ENCODE measurements at regions not wholly inside any gene's neighbourhood (a gene's known extent, or its start where the extent isn't known, plus 50 kb on each side); places are given as distances from the start of the nearest gene placed in this dataset.

DNA sequence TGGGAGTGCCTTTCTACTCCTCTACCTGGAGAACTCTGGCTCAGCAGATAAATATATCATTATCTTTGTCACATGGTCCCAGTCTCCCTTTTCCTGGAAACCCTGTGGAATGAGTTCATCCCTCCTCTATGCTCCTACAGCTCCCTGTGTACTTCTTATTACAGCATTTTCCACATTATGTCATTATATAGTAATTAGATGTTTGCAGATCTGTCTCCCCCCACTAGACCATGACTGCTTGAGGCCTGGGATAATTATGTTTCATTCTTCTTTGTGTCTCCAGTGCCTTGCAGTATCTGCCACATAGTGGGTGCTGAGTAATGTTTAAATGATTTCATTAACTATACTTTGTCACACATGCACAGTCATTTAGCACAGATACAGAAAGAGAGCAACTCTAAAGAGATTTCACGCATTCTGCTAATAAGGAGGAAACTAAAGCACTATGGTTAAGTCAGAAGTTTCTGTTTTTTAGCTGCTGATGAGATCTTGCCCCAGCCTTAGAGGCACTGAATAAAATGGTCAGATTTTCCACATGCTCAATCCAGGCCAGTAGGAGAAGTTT is 66.1 kb upstream of the DIAPH3 start:
- Histone ChIP-seq H3K4me3 (ENCODE audit: low read depth, low read length) (no peak overlapping the region), H3K27ac (ENCODE audit: extremely low read depth, low read depth, low read length) (no peak overlapping the region), H3K9me3 (ENCODE audit: control insufficient read depth, insufficient read depth, low read depth, low read length) (no peaks in the 10 kb centered on the region), H3K36me3 (ENCODE audit: control insufficient read depth in 2 of 2, insufficient read depth in 1 of 2, low read length in 2 of 2) (no peaks in the 10 kb centered on the region), H3K4me1 (ENCODE audit: control insufficient read depth, insufficient read depth, low read length) (no peaks in the 10 kb centered on the region)
- TF ChIP-seq GLIS1 (tag by site-specific recombination; IDR thresholded peaks at IDR 0.05) (peak; percentile 74), ZBTB21 (tag by site-specific recombination; IDR thresholded peaks at IDR 0.05) (0 out of 2 replicates have a peak, but pooled peaks have one; percentile 11), ZNF629 (tag by site-specific recombination; IDR thresholded peaks at IDR 0.05) (0 out of 2 replicates have a peak, but pooled peaks have one; percentile 35), ZNF274 (IDR thresholded peaks at IDR 0.05; ENCODE audit: low read length) (no peak), ZNF274 (tag by site-specific recombination; IDR thresholded peaks at IDR 0.05; ENCODE audit: borderline replicate concordance) (no peak), ZNF114 (tag by site-specific recombination; IDR thresholded peaks at IDR 0.05) (no peak), ZFP37 (tag by site-specific recombination; IDR thresholded peaks at IDR 0.05) (peak; percentile 21; the same call in 1 of the 2 replicates), OSR2 (tag by site-specific recombination; IDR thresholded peaks at IDR 0.05) (peak; percentile 36; the same call in 1 of the 2 replicates), KLF9 (tag by site-specific recombination; IDR thresholded peaks at IDR 0.05; ENCODE audit: low read depth) (no peak), ZNF830 (tag by site-specific recombination; IDR thresholded peaks at IDR 0.05; ENCODE audit: low read depth) (no peak), SP7 (tag by site-specific recombination; IDR thresholded peaks at IDR 0.05) (peak; percentile 98), ZNF184 (tag by site-specific recombination; IDR thresholded peaks at IDR 0.05) (peak; percentile 67; the same call in 1 of the 2 replicates), ZNF660 (tag by site-specific recombination; IDR thresholded peaks at IDR 0.05) (0 out of 2 replicates have a peak, but pooled peaks have one; percentile 23), ZBTB48 (tag by site-specific recombination; IDR thresholded peaks at IDR 0.05) (no peak)
- TF ChIP-seq, protein P1, sequence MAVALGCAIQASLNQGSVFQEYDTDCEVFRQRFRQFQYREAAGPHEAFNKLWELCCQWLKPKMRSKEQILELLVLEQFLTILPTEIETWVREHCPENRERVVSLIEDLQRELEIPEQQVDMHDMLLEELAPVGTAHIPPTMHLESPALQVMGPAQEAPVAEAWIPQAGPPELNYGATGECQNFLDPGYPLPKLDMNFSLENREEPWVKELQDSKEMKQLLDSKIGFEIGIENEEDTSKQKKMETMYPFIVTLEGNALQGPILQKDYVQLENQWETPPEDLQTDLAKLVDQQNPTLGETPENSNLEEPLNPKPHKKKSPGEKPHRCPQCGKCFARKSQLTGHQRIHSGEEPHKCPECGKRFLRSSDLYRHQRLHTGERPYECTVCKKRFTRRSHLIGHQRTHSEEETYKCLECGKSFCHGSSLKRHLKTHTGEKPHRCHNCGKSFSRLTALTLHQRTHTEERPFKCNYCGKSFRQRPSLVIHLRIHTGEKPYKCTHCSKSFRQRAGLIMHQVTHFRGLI (tag by site-specific recombination; IDR thresholded peaks at IDR 0.05) = no peak
- TF ChIP-seq, protein P2, sequence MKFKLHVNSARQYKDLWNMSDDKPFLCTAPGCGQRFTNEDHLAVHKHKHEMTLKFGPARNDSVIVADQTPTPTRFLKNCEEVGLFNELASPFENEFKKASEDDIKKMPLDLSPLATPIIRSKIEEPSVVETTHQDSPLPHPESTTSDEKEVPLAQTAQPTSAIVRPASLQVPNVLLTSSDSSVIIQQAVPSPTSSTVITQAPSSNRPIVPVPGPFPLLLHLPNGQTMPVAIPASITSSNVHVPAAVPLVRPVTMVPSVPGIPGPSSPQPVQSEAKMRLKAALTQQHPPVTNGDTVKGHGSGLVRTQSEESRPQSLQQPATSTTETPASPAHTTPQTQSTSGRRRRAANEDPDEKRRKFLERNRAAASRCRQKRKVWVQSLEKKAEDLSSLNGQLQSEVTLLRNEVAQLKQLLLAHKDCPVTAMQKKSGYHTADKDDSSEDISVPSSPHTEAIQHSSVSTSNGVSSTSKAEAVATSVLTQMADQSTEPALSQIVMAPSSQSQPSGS (tag by site-specific recombination; IDR thresholded peaks at IDR 0.05; ENCODE audit: low read depth) = peak; percentile 51; the same call in 1 of the 2 replicates
- TF ChIP-seq, protein P3, sequence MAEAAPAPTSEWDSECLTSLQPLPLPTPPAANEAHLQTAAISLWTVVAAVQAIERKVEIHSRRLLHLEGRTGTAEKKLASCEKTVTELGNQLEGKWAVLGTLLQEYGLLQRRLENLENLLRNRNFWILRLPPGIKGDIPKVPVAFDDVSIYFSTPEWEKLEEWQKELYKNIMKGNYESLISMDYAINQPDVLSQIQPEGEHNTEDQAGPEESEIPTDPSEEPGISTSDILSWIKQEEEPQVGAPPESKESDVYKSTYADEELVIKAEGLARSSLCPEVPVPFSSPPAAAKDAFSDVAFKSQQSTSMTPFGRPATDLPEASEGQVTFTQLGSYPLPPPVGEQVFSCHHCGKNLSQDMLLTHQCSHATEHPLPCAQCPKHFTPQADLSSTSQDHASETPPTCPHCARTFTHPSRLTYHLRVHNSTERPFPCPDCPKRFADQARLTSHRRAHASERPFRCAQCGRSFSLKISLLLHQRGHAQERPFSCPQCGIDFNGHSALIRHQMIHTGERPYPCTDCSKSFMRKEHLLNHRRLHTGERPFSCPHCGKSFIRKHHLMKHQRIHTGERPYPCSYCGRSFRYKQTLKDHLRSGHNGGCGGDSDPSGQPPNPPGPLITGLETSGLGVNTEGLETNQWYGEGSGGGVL (tag by site-specific recombination; IDR thresholded peaks at IDR 0.05) = peak; percentile 75
- TF ChIP-seq, protein P4, sequence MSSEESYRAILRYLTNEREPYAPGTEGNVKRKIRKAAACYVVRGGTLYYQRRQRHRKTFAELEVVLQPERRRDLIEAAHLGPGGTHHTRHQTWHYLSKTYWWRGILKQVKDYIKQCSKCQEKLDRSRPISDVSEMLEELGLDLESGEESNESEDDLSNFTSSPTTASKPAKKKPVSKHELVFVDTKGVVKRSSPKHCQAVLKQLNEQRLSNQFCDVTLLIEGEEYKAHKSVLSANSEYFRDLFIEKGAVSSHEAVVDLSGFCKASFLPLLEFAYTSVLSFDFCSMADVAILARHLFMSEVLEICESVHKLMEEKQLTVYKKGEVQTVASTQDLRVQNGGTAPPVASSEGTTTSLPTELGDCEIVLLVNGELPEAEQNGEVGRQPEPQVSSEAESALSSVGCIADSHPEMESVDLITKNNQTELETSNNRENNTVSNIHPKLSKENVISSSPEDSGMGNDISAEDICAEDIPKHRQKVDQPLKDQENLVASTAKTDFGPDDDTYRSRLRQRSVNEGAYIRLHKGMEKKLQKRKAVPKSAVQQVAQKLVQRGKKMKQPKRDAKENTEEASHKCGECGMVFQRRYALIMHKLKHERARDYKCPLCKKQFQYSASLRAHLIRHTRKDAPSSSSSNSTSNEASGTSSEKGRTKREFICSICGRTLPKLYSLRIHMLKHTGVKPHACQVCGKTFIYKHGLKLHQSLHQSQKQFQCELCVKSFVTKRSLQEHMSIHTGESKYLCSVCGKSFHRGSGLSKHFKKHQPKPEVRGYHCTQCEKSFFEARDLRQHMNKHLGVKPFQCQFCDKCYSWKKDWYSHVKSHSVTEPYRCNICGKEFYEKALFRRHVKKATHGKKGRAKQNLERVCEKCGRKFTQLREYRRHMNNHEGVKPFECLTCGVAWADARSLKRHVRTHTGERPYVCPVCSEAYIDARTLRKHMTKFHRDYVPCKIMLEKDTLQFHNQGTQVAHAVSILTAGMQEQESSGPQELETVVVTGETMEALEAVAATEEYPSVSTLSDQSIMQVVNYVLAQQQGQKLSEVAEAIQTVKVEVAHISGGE (tag by site-specific recombination; conservative IDR thresholded peaks at IDR 0.05; ENCODE audit: low read depth) = no peak
- TF ChIP-seq, protein P5, sequence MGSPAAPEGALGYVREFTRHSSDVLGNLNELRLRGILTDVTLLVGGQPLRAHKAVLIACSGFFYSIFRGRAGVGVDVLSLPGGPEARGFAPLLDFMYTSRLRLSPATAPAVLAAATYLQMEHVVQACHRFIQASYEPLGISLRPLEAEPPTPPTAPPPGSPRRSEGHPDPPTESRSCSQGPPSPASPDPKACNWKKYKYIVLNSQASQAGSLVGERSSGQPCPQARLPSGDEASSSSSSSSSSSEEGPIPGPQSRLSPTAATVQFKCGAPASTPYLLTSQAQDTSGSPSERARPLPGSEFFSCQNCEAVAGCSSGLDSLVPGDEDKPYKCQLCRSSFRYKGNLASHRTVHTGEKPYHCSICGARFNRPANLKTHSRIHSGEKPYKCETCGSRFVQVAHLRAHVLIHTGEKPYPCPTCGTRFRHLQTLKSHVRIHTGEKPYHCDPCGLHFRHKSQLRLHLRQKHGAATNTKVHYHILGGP (tag by site-specific recombination; IDR thresholded peaks at IDR 0.05) = peak; percentile 61
- POLR2A ChIA-PET = no interaction called here
- CTCF ChIA-PET = interaction anchor here (0.5 to 1.0 kb wide), 4 partner anchors 10 to 99 kb away, joined by 3 to 4 read pairs (median 3); no protein-coding TSS in a partner anchor

All from HEK293 (cell line).